ENCODE measurements at regions not wholly inside any gene's neighbourhood (a gene's known extent, or its start where the extent isn't known, plus 50 kb on each side); places are given as distances from the start of the nearest gene placed in this dataset.

GRCh38 chr11:33646629-33647028, 54.0 kb downstream of the C11orf91 start:
- H3K4me3 Mint-ChIP-seq = no peak overlapping the region
- no peak overlapping the region for H3K27ac Mint-ChIP-seq
- H3K27me3 Mint-ChIP-seq = peaks cover 27% of the 10 kb centered on the region
- no peak for ATAC-seq (replicated peaks)
- H3K9me3 Mint-ChIP-seq = no peaks in the 10 kb centered on the region
- no peaks in the 10 kb centered on the region for H3K36me3 Mint-ChIP-seq (ENCODE audit: low read depth)
- no peaks in the 10 kb centered on the region for H3K4me1 Mint-ChIP-seq

- Mint-ChIP-seq H3K27me3 (peaks cover 27% of the 10 kb centered on the region), H3K36me3 (ENCODE audit: low read depth) (no peaks in the 10 kb centered on the region), H3K9me3 (no peaks in the 10 kb centered on the region), H3K4me1 (no peaks in the 10 kb centered on the region), H3K4me3 (no peak overlapping the region), H3K27ac (no peak overlapping the region)
- ATAC-seq (replicated peaks) = no peak
Observed at GRCh38 chr11:33646168-33646567, 54.5 kb downstream of the C11orf91 start.

GRCh38 chr11:33645686-33646085, 54.9 kb downstream of the C11orf91 start:
- no peak overlapping the region for H3K4me3 Mint-ChIP-seq
- H3K27ac Mint-ChIP-seq = no peak overlapping the region
- no peaks in the 10 kb centered on the region for H3K4me1 Mint-ChIP-seq
- H3K27me3 Mint-ChIP-seq = peaks cover 23% of the 10 kb centered on the region
- H3K9me3 Mint-ChIP-seq = no peaks in the 10 kb centered on the region
- no peak for ATAC-seq (replicated peaks)
- H3K36me3 Mint-ChIP-seq (ENCODE audit: low read depth) = no peaks in the 10 kb centered on the region

- H3K4me3 Mint-ChIP-seq = no peak overlapping the region
Observed at GRCh38 chr11:33643167-33643824, 57.3 kb downstream of the C11orf91 start.

GRCh38 chr11:33642461-33643166, 58.0 kb downstream of the C11orf91 start:
- no peak overlapping the region for H3K4me3 Mint-ChIP-seq
- H3K27me3 Mint-ChIP-seq = peaks cover 22% of the 10 kb centered on the region
- H3K9me3 Mint-ChIP-seq = no peaks in the 10 kb centered on the region
- peak; percentile 61 for ATAC-seq (replicated peaks)
- no peaks in the 10 kb centered on the region for H3K36me3 Mint-ChIP-seq (ENCODE audit: low read depth)
- no peak overlapping the region for H3K27ac Mint-ChIP-seq
- H3K4me1 Mint-ChIP-seq = no peaks in the 10 kb centered on the region

More at GRCh38 chr11:33643167-33643824, 57.3 kb downstream of the C11orf91 start:
- Mint-ChIP-seq H3K36me3 (ENCODE audit: low read depth) (no peaks in the 10 kb centered on the region), H3K9me3 (no peaks in the 10 kb centered on the region), H3K27me3 (peaks cover 22% of the 10 kb centered on the region), H3K4me1 (no peaks in the 10 kb centered on the region), H3K27ac (no peak overlapping the region)
- no peak for ATAC-seq (replicated peaks)

- H3K4me1 Mint-ChIP-seq = no peaks in the 10 kb centered on the region
- no peaks in the 10 kb centered on the region for H3K36me3 Mint-ChIP-seq (ENCODE audit: low read depth)
- no peak overlapping the region for H3K4me3 Mint-ChIP-seq
- no peak overlapping the region for H3K27ac Mint-ChIP-seq
- no peak for ATAC-seq (replicated peaks)
- peaks cover 22% of the 10 kb centered on the region for H3K27me3 Mint-ChIP-seq
- H3K9me3 Mint-ChIP-seq = no peaks in the 10 kb centered on the region
Observed at GRCh38 chr11:33640730-33641371, 59.8 kb downstream of the C11orf91 start.

GRCh38 chr11:33638608-33639007, 62.0 kb downstream of the C11orf91 start:
- H3K27me3 Mint-ChIP-seq = peaks cover 22% of the 10 kb centered on the region
- no peaks in the 10 kb centered on the region for H3K36me3 Mint-ChIP-seq (ENCODE audit: low read depth)
- no peak overlapping the region for H3K27ac Mint-ChIP-seq
- H3K4me3 Mint-ChIP-seq = no peak overlapping the region
- no peak for ATAC-seq (replicated peaks)
- no peaks in the 10 kb centered on the region for H3K4me1 Mint-ChIP-seq
- H3K9me3 Mint-ChIP-seq = no peaks in the 10 kb centered on the region

GRCh38 chr11:33636104-33636503, 64.5 kb downstream of the C11orf91 start:
- Mint-ChIP-seq H3K4me1 (no peaks in the 10 kb centered on the region), H3K27ac (no peak overlapping the region), H3K36me3 (ENCODE audit: low read depth) (no peaks in the 10 kb centered on the region), H3K9me3 (no peaks in the 10 kb centered on the region), H3K27me3 (peaks cover 27% of the 10 kb centered on the region), H3K4me3 (no peak overlapping the region)
- ATAC-seq (replicated peaks) = no peak

- Mint-ChIP-seq H3K27me3 (peaks cover 28% of the 10 kb centered on the region), H3K9me3 (no peaks in the 10 kb centered on the region), H3K36me3 (ENCODE audit: low read depth) (no peaks in the 10 kb centered on the region), H3K27ac (no peak overlapping the region), H3K4me3 (no peak overlapping the region), H3K4me1 (no peaks in the 10 kb centered on the region)
- ATAC-seq (replicated peaks) = no peak
Observed at GRCh38 chr11:33635161-33635560, 65.5 kb downstream of the C11orf91 start.

- no peaks in the 10 kb centered on the region for H3K9me3 Mint-ChIP-seq
- H3K36me3 Mint-ChIP-seq (ENCODE audit: low read depth) = no peaks in the 10 kb centered on the region
- H3K27ac Mint-ChIP-seq = no peak overlapping the region
- no peaks in the 10 kb centered on the region for H3K4me1 Mint-ChIP-seq
- H3K4me3 Mint-ChIP-seq = no peak overlapping the region
- peaks cover 27% of the 10 kb centered on the region for H3K27me3 Mint-ChIP-seq
- ATAC-seq (replicated peaks) = no peak
Observed at GRCh38 chr11:33634291-33634834, 66.3 kb downstream of the C11orf91 start.

GRCh38 chr11:33633251-33634003, 67.2 kb downstream of the C11orf91 start:
- no peak overlapping the region for H3K4me3 Mint-ChIP-seq
- H3K36me3 Mint-ChIP-seq (ENCODE audit: low read depth) = no peaks in the 10 kb centered on the region
- peak; percentile 39 for ATAC-seq (replicated peaks)
- no peaks in the 10 kb centered on the region for H3K9me3 Mint-ChIP-seq
- H3K27me3 Mint-ChIP-seq = peaks cover 24% of the 10 kb centered on the region
- no peaks in the 10 kb centered on the region for H3K4me1 Mint-ChIP-seq
- H3K27ac Mint-ChIP-seq = no peak overlapping the region

GRCh38 chr11:33631749-33632091, 68.9 kb downstream of the C11orf91 start:
- ATAC-seq (replicated peaks) = no peak
- Mint-ChIP-seq H3K9me3 (no peaks in the 10 kb centered on the region), H3K27ac (no peak overlapping the region), H3K4me1 (no peaks in the 10 kb centered on the region), H3K27me3 (peaks cover 24% of the 10 kb centered on the region), H3K4me3 (no peak overlapping the region), H3K36me3 (ENCODE audit: low read depth) (no peaks in the 10 kb centered on the region)

GRCh38 chr11:33630936-33631748, 69.5 kb downstream of the C11orf91 start:
- H3K4me1 Mint-ChIP-seq = no peaks in the 10 kb centered on the region
- no peaks in the 10 kb centered on the region for H3K9me3 Mint-ChIP-seq
- H3K4me3 Mint-ChIP-seq = no peak overlapping the region
- no peak overlapping the region for H3K27ac Mint-ChIP-seq
- no peak for ATAC-seq (replicated peaks)
- peaks cover 24% of the 10 kb centered on the region for H3K27me3 Mint-ChIP-seq
- no peaks in the 10 kb centered on the region for H3K36me3 Mint-ChIP-seq (ENCODE audit: low read depth)

GRCh38 chr11:33624083-33624482, 76.5 kb downstream of the C11orf91 start:
- H3K9me3 Mint-ChIP-seq = no peaks in the 10 kb centered on the region
- no peak for ATAC-seq (replicated peaks)
- H3K4me1 Mint-ChIP-seq = no peaks in the 10 kb centered on the region
- H3K36me3 Mint-ChIP-seq (ENCODE audit: low read depth) = no peaks in the 10 kb centered on the region
- no peak overlapping the region for H3K27ac Mint-ChIP-seq
- H3K4me3 Mint-ChIP-seq = no peak overlapping the region
- H3K27me3 Mint-ChIP-seq = peaks cover 5% of the 10 kb centered on the region

All from activated T-helper 17 cell treated with anti-CD3 and anti-CD28 coated beads, Interleukin-2, amount 50 U/mL, for 72 hours (primary cell).